ENCODE measurements at regions not wholly inside any gene's neighbourhood (a gene's known extent, or its start where the extent isn't known, plus 50 kb on each side); places are given as distances from the start of the nearest gene placed in this dataset.

DNA sequence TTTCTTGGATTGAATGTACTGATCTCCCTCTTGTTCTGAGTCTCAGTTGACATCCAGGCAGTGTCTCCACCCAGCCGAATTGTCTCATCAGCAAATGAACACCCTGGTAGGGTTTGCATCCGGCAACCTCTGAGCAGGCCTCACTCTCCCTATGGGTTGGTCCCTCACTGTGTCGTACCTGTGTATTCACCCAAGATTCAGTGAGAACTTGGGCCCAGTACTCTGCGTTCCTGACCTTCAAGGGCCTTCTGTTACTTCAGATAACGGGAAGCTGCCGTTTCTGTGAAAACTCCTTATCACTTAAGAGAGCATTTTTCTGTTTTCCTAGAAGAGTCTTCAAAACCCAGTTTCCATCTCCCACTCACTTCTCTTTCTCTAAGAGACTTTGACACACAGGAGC is 915.6 kb downstream of the TBC1D22A start:
- no peak for TF ChIP-seq ZFP3 (CRISPR knock-in tag; IDR thresholded peaks at IDR 0.05)
- TF ChIP-seq PPARA (CRISPR knock-in tag; IDR thresholded peaks at IDR 0.05; ENCODE audit: borderline replicate concordance): no peak
- TF ChIP-seq, protein P1, sequence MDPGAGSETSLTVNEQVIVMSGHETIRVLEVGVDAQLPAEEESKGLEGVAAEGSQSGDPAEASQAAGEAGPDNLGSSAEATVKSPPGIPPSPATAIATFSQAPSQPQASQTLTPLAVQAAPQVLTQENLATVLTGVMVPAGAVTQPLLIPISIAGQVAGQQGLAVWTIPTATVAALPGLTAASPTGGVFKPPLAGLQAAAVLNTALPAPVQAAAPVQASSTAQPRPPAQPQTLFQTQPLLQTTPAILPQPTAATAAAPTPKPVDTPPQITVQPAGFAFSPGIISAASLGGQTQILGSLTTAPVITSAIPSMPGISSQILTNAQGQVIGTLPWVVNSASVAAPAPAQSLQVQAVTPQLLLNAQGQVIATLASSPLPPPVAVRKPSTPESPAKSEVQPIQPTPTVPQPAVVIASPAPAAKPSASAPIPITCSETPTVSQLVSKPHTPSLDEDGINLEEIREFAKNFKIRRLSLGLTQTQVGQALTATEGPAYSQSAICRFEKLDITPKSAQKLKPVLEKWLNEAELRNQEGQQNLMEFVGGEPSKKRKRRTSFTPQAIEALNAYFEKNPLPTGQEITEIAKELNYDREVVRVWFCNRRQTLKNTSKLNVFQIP (CRISPR knock-in tag; IDR thresholded peaks at IDR 0.05; ENCODE audit: borderline replicate concordance, low read depth): no peak
- TF ChIP-seq, protein P2, sequence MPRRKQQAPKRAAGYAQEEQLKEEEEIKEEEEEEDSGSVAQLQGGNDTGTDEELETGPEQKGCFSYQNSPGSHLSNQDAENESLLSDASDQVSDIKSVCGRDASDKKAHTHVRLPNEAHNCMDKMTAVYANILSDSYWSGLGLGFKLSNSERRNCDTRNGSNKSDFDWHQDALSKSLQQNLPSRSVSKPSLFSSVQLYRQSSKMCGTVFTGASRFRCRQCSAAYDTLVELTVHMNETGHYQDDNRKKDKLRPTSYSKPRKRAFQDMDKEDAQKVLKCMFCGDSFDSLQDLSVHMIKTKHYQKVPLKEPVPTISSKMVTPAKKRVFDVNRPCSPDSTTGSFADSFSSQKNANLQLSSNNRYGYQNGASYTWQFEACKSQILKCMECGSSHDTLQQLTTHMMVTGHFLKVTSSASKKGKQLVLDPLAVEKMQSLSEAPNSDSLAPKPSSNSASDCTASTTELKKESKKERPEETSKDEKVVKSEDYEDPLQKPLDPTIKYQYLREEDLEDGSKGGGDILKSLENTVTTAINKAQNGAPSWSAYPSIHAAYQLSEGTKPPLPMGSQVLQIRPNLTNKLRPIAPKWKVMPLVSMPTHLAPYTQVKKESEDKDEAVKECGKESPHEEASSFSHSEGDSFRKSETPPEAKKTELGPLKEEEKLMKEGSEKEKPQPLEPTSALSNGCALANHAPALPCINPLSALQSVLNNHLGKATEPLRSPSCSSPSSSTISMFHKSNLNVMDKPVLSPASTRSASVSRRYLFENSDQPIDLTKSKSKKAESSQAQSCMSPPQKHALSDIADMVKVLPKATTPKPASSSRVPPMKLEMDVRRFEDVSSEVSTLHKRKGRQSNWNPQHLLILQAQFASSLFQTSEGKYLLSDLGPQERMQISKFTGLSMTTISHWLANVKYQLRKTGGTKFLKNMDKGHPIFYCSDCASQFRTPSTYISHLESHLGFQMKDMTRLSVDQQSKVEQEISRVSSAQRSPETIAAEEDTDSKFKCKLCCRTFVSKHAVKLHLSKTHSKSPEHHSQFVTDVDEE (CRISPR knock-in tag; IDR thresholded peaks at IDR 0.05): no peak

Data from SK-N-SH treated with all-trans-retinoic acid at 6 μM for 48 hours (cell line).